ENCODE measurements at regions not wholly inside any gene's neighbourhood (a gene's known extent, or its start where the extent isn't known, plus 50 kb on each side); places are given as distances from the start of the nearest gene placed in this dataset.
A peak's percentile ranks its signal among the peaks of the same experiment; 100 is the strongest.

DNA sequence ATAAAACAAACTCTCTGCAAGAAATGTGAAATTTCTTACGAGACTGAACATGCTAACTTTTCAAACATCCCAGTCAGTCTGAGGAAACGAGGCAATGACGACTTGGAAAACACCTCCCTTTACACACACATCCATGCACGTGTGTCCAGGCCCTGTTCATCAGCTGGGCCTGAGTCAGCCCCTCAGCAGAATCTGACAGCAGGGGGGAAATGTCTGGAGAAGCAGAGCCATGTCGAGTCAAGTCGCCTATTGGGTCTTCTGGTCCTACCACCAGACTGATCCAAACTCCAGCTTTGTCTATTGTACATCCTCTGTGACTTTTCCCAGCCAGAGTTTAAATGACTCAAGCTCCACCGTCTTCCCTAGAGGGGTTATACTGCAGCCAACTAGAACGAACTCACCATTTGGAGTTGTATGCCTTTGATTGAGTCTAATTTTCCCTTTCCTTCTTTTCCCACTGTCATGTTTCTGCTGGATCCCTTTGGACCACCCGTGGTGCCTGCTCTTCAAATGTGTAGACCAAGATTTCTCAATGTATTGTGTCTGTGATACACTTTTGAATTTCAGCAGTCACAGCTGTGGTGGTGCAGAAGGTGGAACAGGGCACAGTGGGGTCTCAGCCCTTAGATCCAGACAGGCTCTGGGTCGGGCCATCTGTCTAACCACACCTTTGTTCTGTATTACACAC, 254.0 kb downstream of the CDC5L start:
- TF ChIP-seq CTCF (IDR thresholded peaks at IDR 0.05; ENCODE audit: borderline replicate concordance, insufficient read depth, low read depth, low read length): no peak

DNA sequence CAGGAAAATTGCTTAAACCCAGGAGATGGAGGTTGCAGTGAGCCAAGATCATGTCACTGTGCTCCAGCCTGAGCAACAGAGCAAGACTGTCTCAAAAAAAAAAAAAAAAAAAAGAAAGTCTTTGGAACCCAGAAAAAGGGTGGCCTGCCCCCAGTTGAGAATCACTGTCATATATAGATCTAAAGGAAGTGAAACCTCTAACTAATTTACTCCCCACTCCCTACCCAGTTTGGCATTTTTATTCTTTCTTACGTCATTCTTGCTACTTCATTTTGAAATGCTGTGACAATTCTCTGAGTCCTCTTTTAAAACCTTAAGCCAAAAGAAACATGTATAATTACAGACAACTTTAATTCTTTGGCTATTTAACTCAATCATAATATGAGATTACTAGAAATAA, 254.8 kb downstream of the CDC5L start:
- no peak for TF ChIP-seq CTCF (IDR thresholded peaks at IDR 0.05; ENCODE audit: borderline replicate concordance, insufficient read depth, low read depth, low read length)
- no peak overlapping the region for H3K4me3 ChIP-seq (ENCODE audit: low read depth, low read length)

More for the DNA sequence above, 254.0 kb downstream of the CDC5L start:
- H3K4me3 ChIP-seq (ENCODE audit: low read depth, low read length): no peak overlapping the region

GRCh38 chr6:44642870-44643522, 255.5 kb downstream of the CDC5L start:
- H3K4me3 ChIP-seq (ENCODE audit: low read depth, low read length): no peak overlapping the region
- TF ChIP-seq CTCF (IDR thresholded peaks at IDR 0.05; ENCODE audit: borderline replicate concordance, insufficient read depth, low read depth, low read length): no peak

DNA sequence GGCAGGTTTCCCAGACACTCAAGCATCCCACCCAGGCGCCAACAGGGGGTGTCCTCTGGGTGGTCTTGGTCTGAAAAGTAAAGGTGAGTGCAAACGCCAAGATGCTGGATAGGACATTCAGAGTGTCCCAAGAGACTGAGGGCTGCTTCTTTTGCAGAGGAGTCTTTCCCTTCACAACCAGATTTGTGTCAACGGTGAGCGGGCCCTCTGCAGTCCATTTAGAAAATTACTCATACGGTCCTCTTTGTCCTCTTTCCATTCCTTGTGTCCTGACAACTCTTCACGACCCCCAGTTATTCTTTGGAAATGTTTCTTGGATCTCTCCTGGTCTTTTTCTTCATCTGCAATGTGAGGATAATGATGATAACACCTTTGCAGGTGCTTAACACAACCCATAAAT, 257.8 kb downstream of the CDC5L start:
- H3K4me3 ChIP-seq (ENCODE audit: low read depth, low read length): no peak overlapping the region
- TF ChIP-seq CTCF (IDR thresholded peaks at IDR 0.05; ENCODE audit: borderline replicate concordance, insufficient read depth, low read depth, low read length): 0 out of 2 replicates have a peak, but pooled peaks have one; percentile 1

DNA sequence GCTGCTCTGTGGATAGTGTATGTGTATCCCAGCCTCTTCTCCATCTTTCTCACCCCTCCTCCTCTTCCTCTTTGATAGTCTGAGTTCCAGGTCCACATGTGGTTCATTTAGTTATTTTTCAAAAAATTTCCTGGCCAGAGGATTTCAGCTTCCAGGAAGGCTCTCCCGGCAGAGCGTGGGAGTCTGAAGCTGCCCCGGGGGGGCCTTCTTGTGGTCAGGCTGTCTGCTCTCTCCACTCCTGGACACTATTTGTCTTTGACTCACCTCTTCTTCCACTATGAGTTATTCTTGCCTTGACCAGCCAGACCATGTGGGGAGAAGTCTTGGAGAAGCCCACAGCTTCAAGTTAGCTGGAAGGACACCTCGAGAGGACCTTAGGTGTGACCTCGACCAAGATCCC, 258.8 kb downstream of the CDC5L start:
- H3K4me3 ChIP-seq (ENCODE audit: low read depth, low read length): no peak overlapping the region
- TF ChIP-seq CTCF (IDR thresholded peaks at IDR 0.05; ENCODE audit: borderline replicate concordance, insufficient read depth, low read depth, low read length): no peak

DNA sequence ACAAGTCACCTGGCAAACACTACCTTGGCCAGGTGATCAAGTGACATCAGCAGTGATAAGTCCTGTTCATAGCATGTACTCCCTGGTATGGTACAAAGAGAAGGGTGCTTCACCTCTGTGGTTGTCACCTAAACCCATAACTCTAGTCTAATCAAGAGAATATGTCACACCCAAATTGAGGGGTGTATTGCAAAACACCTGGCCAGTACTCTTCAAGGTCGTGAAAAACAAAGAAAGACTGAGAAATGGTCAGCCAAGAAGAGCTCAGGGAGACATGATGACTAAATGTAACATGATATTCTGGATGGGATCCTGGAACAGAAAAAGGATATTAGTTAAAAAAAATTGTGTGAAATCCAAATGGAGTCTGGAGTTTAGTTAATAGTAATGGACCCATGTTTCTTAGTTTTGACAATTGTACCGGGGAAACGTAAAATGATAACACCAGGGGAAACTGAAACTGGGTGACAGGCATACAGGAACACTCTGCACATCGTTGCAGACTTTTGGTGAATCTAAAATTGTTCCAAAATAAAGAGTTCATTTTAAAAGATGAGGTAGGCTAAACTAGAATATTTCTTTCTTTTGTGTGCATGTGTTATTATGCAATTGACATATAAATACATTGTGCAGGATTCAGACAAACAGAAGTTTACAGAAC, 262.0 kb downstream of the CDC5L start:
- no peak for TF ChIP-seq CTCF (IDR thresholded peaks at IDR 0.05; ENCODE audit: borderline replicate concordance, insufficient read depth, low read depth, low read length)
- H3K4me3 ChIP-seq (ENCODE audit: low read depth, low read length): no peak overlapping the region
